Spleen (tissue), 11 donors: ENCODE measurements at regions not wholly inside any gene's neighbourhood (a gene's known extent, or its start where the extent isn't known, plus 50 kb on each side); places are given as distances from the start of the nearest gene placed in this dataset.

Source experiments
- DNase-seq: peaks from one replicate; pipeline ENCODE4 v3.0.0-alpha.2; 2020
- H3K27ac ChIP-seq, 8 donors: fragments of 200-600 bp; sonication (generic) in 7 of 8; 1 replicate in 4 of 8; 2 replicates in 4 of 8; pipeline versions ENCODE4 v1.5.0 to v1.8.0; 2016 to 2021; ENCODE audit warnings: inconsistent platforms in 4 of 8, mild to moderate bottlenecking in 4 of 8, moderate library complexity in 1 of 8
- H3K27me3 ChIP-seq, 7 donors: fragments of 200-600 bp; sonication (generic) in 6 of 7; replicated peaks in 1 of 7; 1 replicate in 4 of 7; 2 replicates in 3 of 7; pipeline versions ENCODE4 v1.5.0 to v1.8.0; 2016 to 2021; ENCODE audit warnings: inconsistent platforms in 3 of 7, mild to moderate bottlenecking in 1 of 7
- H3K36me3 ChIP-seq, 6 donors: fragments of 200-600 bp; sonication (generic) in 5 of 6; 1 replicate in 4 of 6; 2 replicates in 2 of 6; pipeline versions ENCODE4 v1.5.0 to v1.8.0; 2016 to 2021; ENCODE audit warnings: inconsistent platforms in 2 of 6
- H3K4me1 ChIP-seq, 6 donors: fragments of 200-600 bp; sonication (generic) in 5 of 6; 1 replicate in 3 of 6; 2 replicates in 3 of 6; pipeline versions ENCODE4 v1.5.0 to v1.8.0; 2016 to 2021; ENCODE audit warnings: inconsistent platforms in 3 of 6
- H3K4me3 ChIP-seq, 8 donors: fragments of 200-600 bp; sonication (generic) in 7 of 8; 1 replicate in 4 of 8; 2 replicates in 4 of 8; pipeline versions ENCODE4 v1.5.0 to v1.8.0; 2016 to 2021; ENCODE audit warnings: inconsistent platforms in 4 of 8, mild to moderate bottlenecking in 4 of 8, moderate library complexity in 2 of 8
- H3K9me3 ChIP-seq, 8 donors: fragments of 200-600 bp; sonication (generic) in 7 of 8; 1 replicate in 4 of 8; 2 replicates in 4 of 8; pipeline versions ENCODE4 v1.5.0 to v1.8.0; 2016 to 2021; ENCODE audit warnings: inconsistent platforms in 4 of 8
- CTCF ChIP-seq, 11 experiments: fragments of 200-600 bp in 7 of 11; fragments of 450-650 bp in 4 of 11; sonication (generic) in 4 of 11; IDR thresholded peaks in 8 of 11; conservative IDR thresholded peaks in 3 of 11; 1 replicate in 7 of 11; 2 replicates in 4 of 11; pipeline versions ENCODE4 v1.4.0 to v1.8.0; 2016 to 2021; ENCODE audit warnings: antibody characterized with exemption in 11 of 11, inconsistent platforms in 4 of 11, mild to moderate bottlenecking in 1 of 11
- POLR2A ChIP-seq, 3 donors: fragments of 450-650 bp; IDR thresholded peaks; one replicate each; pipeline ENCODE4 v1.5.1; 2017; ENCODE audit warnings: antibody characterized with exemption in 3 of 3, mild to moderate bottlenecking in 1 of 3
- POLR2AphosphoS5 ChIP-seq, 3 donors: sonication (generic); formaldehyde crosslinking; IDR thresholded peaks; one replicate each; pipeline ENCODE4 v1.5.1; 2017; ENCODE audit warnings: antibody characterized with exemption in 3 of 3
- WGBS, 5 donors: extraction: QIAGEN DNeasy Blood & Tissue Kit in 3 of 5; methylation state at CpG; one replicate each; pipeline versions ENCODE4 v1.1.5 to v1.1.7; 2013 to 2018; 5-methylcytosine and 5-hydroxymethylcytosine counted together
- intact Hi-C: fragments of 100-400 bp; cut with DNase I; formaldehyde crosslinking; loops from one replicate; pipeline ENCODE4 v1.15.0; 2023; ENCODE audit warnings: low total_unique reads
- donor health status: healthy with polysubstance abuse.
- donor health status: DM: no; HTN: no; CAD: no; lungs with moderate emphysema.
- donor health status: DM: no; HTN: no; CAD: no.
- donor health status: Bipolar disorder and iron deficiency.
- donor health status: healthy.
- donor health status: DM: no; HTN: no; CAD: no.
- donor health status: DM: yes; HTN: yes; CAD: no.

GRCh38 chr6:88301256-88301655 lies 135.1 kb upstream of the CNR1 start:
- TF ChIP-seq CTCF (IDR thresholded peaks at IDR 0.05 in 8 of 11, conservative IDR thresholded peaks at IDR 0.05 in 3 of 11) (no peak), POLR2AphosphoS5 (IDR thresholded peaks at IDR 0.05) (no peak)
- DNase-seq: no peak
- no peaks in the 10 kb centered on the region for H3K4me1 ChIP-seq
- H3K4me3 ChIP-seq: no peak overlapping the region
- H3K27me3 ChIP-seq: no peaks in the 10 kb centered on the region
- no peak overlapping the region for H3K27ac ChIP-seq
- intact Hi-C loops: no loop called here
- no peaks in the 10 kb centered on the region for H3K9me3 ChIP-seq
- H3K36me3 ChIP-seq: no peaks in the 10 kb centered on the region

DNA sequence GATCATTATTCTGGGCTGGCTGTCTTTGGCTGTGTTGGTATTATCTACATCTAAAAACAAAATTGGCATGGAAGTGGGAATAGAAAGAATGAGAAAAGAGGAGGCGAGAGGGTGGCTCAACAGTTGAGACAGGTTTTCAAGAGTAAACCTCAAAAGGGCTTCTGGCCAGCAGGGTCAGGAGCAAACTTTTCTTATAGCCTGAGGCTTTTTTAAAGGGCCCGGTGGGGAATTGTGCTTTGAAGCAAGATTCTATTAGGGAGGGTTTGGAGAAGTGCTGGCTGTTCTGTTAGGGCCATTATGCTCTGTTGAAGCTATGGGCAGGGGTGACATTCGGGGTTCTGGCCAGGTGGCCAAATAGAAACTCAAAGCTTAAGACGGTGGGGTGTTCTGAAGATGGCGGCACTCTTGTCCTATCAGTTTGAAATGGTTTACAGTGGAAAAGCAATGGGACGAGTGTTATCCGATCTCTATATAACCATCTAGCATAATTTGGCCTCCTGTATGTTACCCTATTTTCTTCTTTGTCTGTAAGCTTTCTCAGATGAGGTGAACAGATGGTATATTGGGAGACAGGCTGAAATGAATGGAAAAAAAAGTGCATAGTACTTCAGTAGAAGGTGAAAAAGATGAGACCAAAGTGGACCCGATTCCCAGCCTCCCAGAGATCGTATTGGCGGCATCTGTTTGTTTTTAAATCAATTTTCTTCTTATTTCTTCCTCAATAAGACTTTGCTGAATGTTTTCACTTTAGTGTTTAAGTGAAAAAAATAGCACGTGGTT lies 132.1 kb upstream of the CNR1 start:
- H3K4me1 ChIP-seq: no peaks in the 10 kb centered on the region
- H3K36me3 ChIP-seq: no peaks in the 10 kb centered on the region
- no peaks in the 10 kb centered on the region for H3K9me3 ChIP-seq
- H3K27ac ChIP-seq: no peak overlapping the region
- 77 to 87% (median 82%) methylated on average over 11 of the region's 11 CpGs for WGBS, 5 donors
- no peak for TF ChIP-seq CTCF (IDR thresholded peaks at IDR 0.05 in 8 of 11, conservative IDR thresholded peaks at IDR 0.05 in 3 of 11)
- no peak for TF ChIP-seq POLR2AphosphoS5 (IDR thresholded peaks at IDR 0.05)
- TF ChIP-seq POLR2A (IDR thresholded peaks at IDR 0.05): no peak
- intact Hi-C loops: no loop called here
- DNase-seq: no peak
- no peaks in the 10 kb centered on the region for H3K27me3 ChIP-seq
- H3K4me3 ChIP-seq: no peak overlapping the region

GRCh38 chr6:88296694-88297093 lies 130.5 kb upstream of the CNR1 start:
- no peak for TF ChIP-seq CTCF (IDR thresholded peaks at IDR 0.05 in 8 of 11, conservative IDR thresholded peaks at IDR 0.05 in 3 of 11)
- TF ChIP-seq POLR2A (IDR thresholded peaks at IDR 0.05): no peak
- no peak for TF ChIP-seq POLR2AphosphoS5 (IDR thresholded peaks at IDR 0.05)
- no peaks in the 10 kb centered on the region for H3K4me1 ChIP-seq
- 62 to 86% (median 66%) methylated on average over 2 of the region's 2 CpGs for WGBS, 5 donors
- H3K9me3 ChIP-seq: no peaks in the 10 kb centered on the region
- no peak for DNase-seq
- H3K36me3 ChIP-seq: no peaks in the 10 kb centered on the region
- no peak overlapping the region for H3K4me3 ChIP-seq
- H3K27ac ChIP-seq: no peak overlapping the region
- intact Hi-C loops: no loop called here
- no peaks in the 10 kb centered on the region for H3K27me3 ChIP-seq

DNA sequence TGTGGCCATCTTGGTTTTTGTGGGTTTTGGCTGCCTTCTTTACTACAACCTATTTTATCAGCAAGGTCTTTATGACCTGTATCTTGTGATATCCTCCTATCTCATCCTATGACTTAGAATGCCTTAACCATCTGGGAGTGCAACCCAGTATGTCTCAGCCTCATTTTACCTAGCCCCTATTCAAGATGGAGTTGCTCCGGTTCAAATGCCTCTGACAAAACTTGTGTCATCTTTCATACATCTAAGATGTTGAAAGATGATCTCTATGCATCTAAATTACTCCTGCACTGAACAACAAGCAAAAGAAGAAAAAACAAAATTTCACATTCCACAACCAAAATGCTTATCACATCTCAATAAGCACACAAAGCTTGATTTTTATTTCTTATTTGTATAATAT lies 129.5 kb upstream of the CNR1 start:
- WGBS, 5 donors: 88 to 96% (median 89%) methylated on average over 1 of the region's 1 CpG
- Histone ChIP-seq H3K27me3 (no peaks in the 10 kb centered on the region), H3K4me3 (no peak overlapping the region), H3K9me3 (peaks cover 0 to 3% (median 0%) of the 10 kb centered on the region in 8 donors), H3K4me1 (no peaks in the 10 kb centered on the region), H3K36me3 (no peaks in the 10 kb centered on the region), H3K27ac (no peak overlapping the region)
- DNase-seq: no peak
- TF ChIP-seq POLR2A (IDR thresholded peaks at IDR 0.05): no peak
- TF ChIP-seq POLR2AphosphoS5 (IDR thresholded peaks at IDR 0.05): no peak
- TF ChIP-seq CTCF (IDR thresholded peaks at IDR 0.05 in 8 of 11, conservative IDR thresholded peaks at IDR 0.05 in 3 of 11): no peak
- intact Hi-C loops: no loop called here
